LNCAP (cell line): ENCODE measurements at regions not wholly inside any gene's neighbourhood (a gene's known extent, or its start where the extent isn't known, plus 50 kb on each side); places are given as distances from the start of the nearest gene placed in this dataset.

Experiments
- TF ChIP-seq, protein P1 (sequence below): fragments of 450-650 bp; IDR thresholded peaks from 2 replicates; pipeline ENCODE4 v1.5.1; 2017; ENCODE audit warnings: mild to moderate bottlenecking

DNA sequence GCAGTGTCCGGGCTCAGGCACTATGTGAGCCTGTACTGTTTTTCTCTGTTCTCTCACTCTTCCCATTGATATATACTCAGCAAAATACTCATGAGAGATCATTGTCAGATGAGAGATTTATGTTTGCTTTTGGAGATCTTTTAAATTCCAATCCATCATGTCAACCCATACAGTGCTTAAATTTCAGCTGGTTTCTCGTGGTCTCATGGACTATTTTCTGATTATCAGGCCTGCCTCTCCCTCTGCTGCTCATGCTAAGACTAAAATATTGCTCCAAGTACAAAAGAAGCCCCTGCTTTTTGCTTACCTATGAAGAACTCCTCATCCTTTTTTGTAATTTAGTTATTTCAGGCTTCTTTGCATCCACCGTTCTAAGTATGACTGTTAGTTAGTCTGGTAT, 547.2 kb downstream of the KCNJ2 start:
- TF ChIP-seq, protein P1, sequence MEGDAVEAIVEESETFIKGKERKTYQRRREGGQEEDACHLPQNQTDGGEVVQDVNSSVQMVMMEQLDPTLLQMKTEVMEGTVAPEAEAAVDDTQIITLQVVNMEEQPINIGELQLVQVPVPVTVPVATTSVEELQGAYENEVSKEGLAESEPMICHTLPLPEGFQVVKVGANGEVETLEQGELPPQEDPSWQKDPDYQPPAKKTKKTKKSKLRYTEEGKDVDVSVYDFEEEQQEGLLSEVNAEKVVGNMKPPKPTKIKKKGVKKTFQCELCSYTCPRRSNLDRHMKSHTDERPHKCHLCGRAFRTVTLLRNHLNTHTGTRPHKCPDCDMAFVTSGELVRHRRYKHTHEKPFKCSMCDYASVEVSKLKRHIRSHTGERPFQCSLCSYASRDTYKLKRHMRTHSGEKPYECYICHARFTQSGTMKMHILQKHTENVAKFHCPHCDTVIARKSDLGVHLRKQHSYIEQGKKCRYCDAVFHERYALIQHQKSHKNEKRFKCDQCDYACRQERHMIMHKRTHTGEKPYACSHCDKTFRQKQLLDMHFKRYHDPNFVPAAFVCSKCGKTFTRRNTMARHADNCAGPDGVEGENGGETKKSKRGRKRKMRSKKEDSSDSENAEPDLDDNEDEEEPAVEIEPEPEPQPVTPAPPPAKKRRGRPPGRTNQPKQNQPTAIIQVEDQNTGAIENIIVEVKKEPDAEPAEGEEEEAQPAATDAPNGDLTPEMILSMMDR: no peak

- TF ChIP-seq, protein P1: no peak
Observed at GRCh38 chr17:70717042-70717441, 547.7 kb downstream of the KCNJ2 start.

DNA sequence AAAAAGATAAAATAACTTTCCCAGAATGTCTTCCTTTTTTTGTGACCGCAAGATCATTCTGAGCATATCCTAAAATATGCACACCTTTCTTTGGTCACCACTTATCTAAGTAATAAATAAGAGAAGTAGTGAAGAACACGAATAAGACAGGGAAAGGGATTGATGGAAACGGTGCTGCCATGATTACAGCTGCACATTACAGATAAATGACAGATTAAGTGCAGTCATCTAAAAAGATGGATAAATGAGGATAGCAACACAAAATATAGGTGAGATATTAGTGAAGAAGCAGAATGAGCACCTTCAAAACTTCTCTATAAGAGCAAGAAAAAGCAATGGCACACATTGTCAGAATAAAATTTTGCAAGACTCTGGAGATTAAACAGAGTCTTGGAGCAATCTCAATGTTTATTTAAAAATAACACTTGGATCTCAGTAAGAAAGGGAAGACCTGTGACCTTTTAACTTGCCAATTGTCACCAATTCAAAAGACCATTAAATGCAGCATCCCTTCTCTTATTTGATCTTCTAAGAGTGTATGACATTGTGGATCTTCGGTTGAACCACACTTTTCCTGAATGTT, 567.1 kb downstream of the KCNJ2 start:
- TF ChIP-seq, protein P1: no peak

DNA sequence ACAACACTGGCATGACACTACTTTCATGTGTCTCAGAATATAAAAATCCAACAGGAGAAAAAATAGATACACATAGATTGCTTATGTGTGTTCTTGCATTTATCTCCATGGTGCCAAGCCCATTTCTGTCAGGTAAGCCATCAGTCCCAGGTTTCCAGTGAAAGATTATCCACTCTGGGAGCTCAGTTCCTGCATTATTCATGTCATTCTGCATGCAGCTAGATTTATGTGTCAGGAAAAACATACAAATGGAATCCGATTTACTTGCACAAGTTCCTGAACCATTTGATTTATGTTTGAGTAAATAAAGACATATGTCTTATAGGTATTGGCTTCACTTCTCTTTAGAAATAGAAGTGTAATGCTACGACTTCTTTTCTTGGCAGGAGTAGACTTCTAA, 569.7 kb downstream of the KCNJ2 start:
- TF ChIP-seq, protein P1: no peak

DNA sequence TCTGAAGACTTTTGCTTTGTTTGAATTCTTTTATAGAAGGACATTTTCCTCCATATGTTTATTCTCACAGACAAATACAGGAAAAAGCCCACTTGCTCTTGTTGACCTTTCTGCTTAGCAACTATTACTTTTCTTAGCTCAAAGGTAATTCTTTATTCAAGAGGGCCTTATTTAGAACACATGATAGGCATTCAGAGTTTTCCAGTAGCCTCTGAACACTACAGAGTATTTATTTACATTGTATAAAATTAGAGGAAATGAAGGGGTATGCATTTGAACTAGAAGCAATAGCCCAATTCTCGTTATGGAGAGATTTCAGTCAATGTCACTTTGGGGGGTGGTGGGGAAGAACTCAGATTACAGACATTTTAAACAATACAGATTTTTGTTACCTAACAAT, 581.7 kb downstream of the KCNJ2 start:
- TF ChIP-seq, protein P1: no peak

- TF ChIP-seq, protein P1: no peak
Observed at GRCh38 chr17:70752966-70753467, 583.7 kb downstream of the KCNJ2 start.

DNA sequence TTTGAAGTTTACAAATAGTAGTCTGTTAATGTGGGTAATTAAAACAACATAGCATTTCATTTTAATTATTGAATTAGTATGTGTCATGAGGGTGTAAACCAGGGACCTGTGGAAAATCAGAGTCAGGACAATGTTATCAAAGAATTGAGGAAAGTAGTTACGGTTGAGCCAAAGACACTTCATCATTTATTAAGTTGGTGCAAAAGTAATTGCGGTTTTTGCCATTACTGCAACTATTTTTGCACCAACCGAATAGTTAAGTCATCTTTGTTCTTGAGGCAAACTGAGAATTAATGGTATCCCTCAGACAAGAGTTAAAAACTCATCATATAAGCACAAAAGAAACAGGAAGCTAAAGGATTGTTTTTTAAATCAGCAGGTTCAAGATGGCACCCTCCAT, 593.7 kb downstream of the KCNJ2 start:
- TF ChIP-seq, protein P1: no peak
